B cell (primary cell): ENCODE measurements at regions not wholly inside any gene's neighbourhood (a gene's known extent, or its start where the extent isn't known, plus 50 kb on each side); places are given as distances from the start of the nearest gene placed in this dataset.

Experiments
- ATAC-seq: fragments of 200-7000 bp; cut with Tn5 transposase; one replicate; pipeline ENCODE4 v1.10.0; 2021; ENCODE audit warnings: low read depth, mild to moderate bottlenecking, moderate number of reproducible peaks, moderate library complexity
- CTCF ChIA-PET: fragments of 350-600 bp; sonication (Branson Sonifier 250); formaldehyde crosslinking; loops from one replicate; lab custom pipeline; 2021; ENCODE audit warnings: antibody characterized with exemption, inconsistent platforms; lab: Charles Lee
- POLR2A ChIA-PET: fragments of 350-600 bp; sonication (Branson Sonifier 250); formaldehyde crosslinking; loops from one replicate; lab custom pipeline; 2021; ENCODE audit warnings: antibody characterized with exemption; lab: Charles Lee
- DNase-seq: peaks from one replicate; pipeline ENCODE4 v3.0.0; 2013
- H2AFZ ChIP-seq: 2 replicates; pipeline ENCODE4 v1.6.1; 2012; ENCODE audit warnings: mild to moderate bottlenecking, low read depth, low read length; ENCODE audit not compliant: insufficient read depth, poor library complexity, severe bottlenecking
- H3K27ac ChIP-seq, 2 donors: 1 replicate in 1 of 2; 2 replicates in 1 of 2; pipeline ENCODE4 v1.5.1; 2012 to 2013; ENCODE audit warnings: low read length in 2 of 2, mild to moderate bottlenecking in 2 of 2, moderate library complexity in 1 of 2
- H3K27me3 ChIP-seq, 4 experiments: fragments of 200-600 bp in 1 of 4; sonication (generic) in 1 of 4; replicated peaks in 1 of 4; 1 replicate in 2 of 4; 2 replicates in 2 of 4; pipeline versions ENCODE4 v1.6.1 to v1.7.0; 2013 to 2016; ENCODE audit warnings: low read length in 3 of 4, mild to moderate bottlenecking in 2 of 4, mixed read lengths in 1 of 4, moderate library complexity in 1 of 4; ENCODE audit not compliant: insufficient read depth in 4 of 4, control insufficient read depth in 3 of 4; ENCODE audit errors: control extremely low read depth in 1 of 4
- H3K36me3 ChIP-seq, 2 experiments: replicated peaks in 1 of 2; 1 replicate in 1 of 2; 2 replicates in 1 of 2; pipeline versions ENCODE4 v1.6.1 to v1.7.1; 2013; ENCODE audit warnings: low read length in 1 of 2; ENCODE audit not compliant: insufficient read depth in 2 of 2, control insufficient read depth in 1 of 2; ENCODE audit errors: control extremely low read depth in 1 of 2, extremely low read depth in 1 of 2
- H3K4me1 ChIP-seq, 2 donors: fragments of 200-600 bp in 1 of 2; sonication (generic) in 1 of 2; 1 replicate in 1 of 2; 2 replicates in 1 of 2; pipeline versions ENCODE4 v1.5.1 to v1.6.1; 2013 to 2017; ENCODE audit warnings: low read length in 2 of 2; ENCODE audit not compliant: control insufficient read depth in 2 of 2, insufficient read depth in 2 of 2
- H3K4me2 ChIP-seq: replicated peaks from 2 replicates; pipeline ENCODE3; 2012; ENCODE audit warnings: mild to moderate bottlenecking, low read depth, low read length; ENCODE audit not compliant: poor library complexity, severe bottlenecking
- H3K4me3 ChIP-seq, 5 experiments: fragments of 200-600 bp in 1 of 5; sonication (generic) in 1 of 5; 1 replicate in 3 of 5; 2 replicates in 2 of 5; pipeline versions ENCODE4 v1.5.1 to v1.7.0; 2011 to 2016; ENCODE audit warnings: low read length in 4 of 5, mild to moderate bottlenecking in 4 of 5, low read depth in 2 of 5, control low read depth in 1 of 5, moderate library complexity in 1 of 5; ENCODE audit not compliant: insufficient read depth in 1 of 5; ENCODE audit errors: control extremely low read depth in 1 of 5, extremely low read depth in 1 of 5
- H3K79me2 ChIP-seq: fragments of 200-600 bp; sonication (generic); one replicate; pipeline ENCODE4 v1.6.0; 2016; ENCODE audit warnings: low read length; ENCODE audit not compliant: control insufficient read depth, insufficient read depth
- H3K9ac ChIP-seq: fragments of 200-600 bp; sonication (generic); 2 replicates; pipeline ENCODE4 v1.6.1; 2017; ENCODE audit warnings: mild to moderate bottlenecking, low read length, moderate library complexity
- H3K9me3 ChIP-seq, 3 donors: one replicate each; pipeline versions ENCODE4 v1.6.1 to v1.7.1; 2013; ENCODE audit warnings: low read length in 2 of 3; ENCODE audit not compliant: control insufficient read depth in 2 of 3, insufficient read depth in 1 of 3; ENCODE audit errors: control extremely low read depth in 1 of 3
- H4K20me1 ChIP-seq: 2 replicates; pipeline ENCODE4 v1.6.0; 2012; ENCODE audit warnings: mild to moderate bottlenecking, low read length; ENCODE audit not compliant: insufficient read depth, control insufficient read depth, poor library complexity, severe bottlenecking
- H3K27ac Mint-ChIP-seq: one replicate; pipeline ENCODE4 v1.8.0; 2021; ENCODE audit warnings: mixed read lengths
- H3K27me3 Mint-ChIP-seq: one replicate; pipeline ENCODE4 v1.8.0; 2021; ENCODE audit warnings: mixed read lengths
- H3K4me1 Mint-ChIP-seq: one replicate; pipeline ENCODE4 v1.8.0; 2021; ENCODE audit warnings: mixed read lengths
- H3K4me3 Mint-ChIP-seq: one replicate; pipeline ENCODE4 v1.8.0; 2021; ENCODE audit warnings: mixed read lengths
- H3K9me3 Mint-ChIP-seq: one replicate; pipeline ENCODE4 v1.8.0; 2022; ENCODE audit warnings: mixed read lengths; ENCODE audit not compliant: insufficient read depth
- EZH2 ChIP-seq: IDR thresholded peaks from 2 replicates; pipeline ENCODE4 v1.6.1; 2012; ENCODE audit warnings: borderline replicate concordance, low read depth, mild to moderate bottlenecking, moderate library complexity, low read length; ENCODE audit not compliant: insufficient read depth, poor library complexity, severe bottlenecking
- WGBS: methylation state at CpG from one replicate; pipeline ENCODE4 v1.1.5; 2013; ENCODE audit warnings: missing lambda C conversion rate; ENCODE audit not compliant: insufficient coverage; 5-methylcytosine and 5-hydroxymethylcytosine counted together
- intact Hi-C: fragments of 100-400 bp; cut with micrococcal nuclease; formaldehyde crosslinking; loops from one replicate; pipeline ENCODE4 v1.10.0; 2022
- TF ChIP-seq, protein P1 (sequence below): fragments of 200-600 bp; IDR thresholded peaks from one replicate; pipeline ENCODE4 v1.8.0; 2022; ENCODE audit warnings: antibody characterized with exemption, mild to moderate bottlenecking

DNA sequence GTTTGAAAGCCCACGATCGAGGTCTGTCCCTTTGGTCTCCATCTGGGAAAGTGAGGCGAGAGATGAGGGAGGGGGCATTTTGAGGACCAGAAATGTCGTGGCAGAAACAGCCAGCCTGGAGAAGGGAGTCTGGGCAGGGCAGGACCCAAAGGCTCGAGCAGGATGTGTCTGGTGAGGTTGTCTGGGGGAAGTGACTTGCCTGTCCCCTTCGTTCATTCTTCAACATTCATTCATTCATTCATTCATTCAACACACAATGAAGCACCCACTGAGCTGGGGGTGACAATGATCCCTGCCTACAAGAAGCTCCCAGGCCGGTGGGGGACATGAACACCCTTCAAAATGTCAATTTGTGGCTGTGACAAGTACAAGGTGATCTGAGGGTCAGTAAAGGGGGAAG lies 80.5 kb downstream of the CEBPB start:
- Mint-ChIP-seq H3K9me3 (no peaks in the 10 kb centered on the region), H3K27me3 (peaks cover 38% of the 10 kb centered on the region), H3K27ac (no peak overlapping the region), H3K4me1 (peaks cover 2% of the 10 kb centered on the region), H3K4me3 (no peak overlapping the region)
- no peak for ATAC-seq
- CTCF ChIA-PET = no interaction called here
- intact Hi-C loops = no loop called here
- Histone ChIP-seq H3K36me3 (no peaks in the 10 kb centered on the region), H3K4me1 (peaks cover 0 to 7% of the 10 kb centered on the region in 2 donors), H3K27me3 (peaks cover 0 to 19% (median 4%) of the 10 kb centered on the region in 4 experiments), H3K9ac (no peak overlapping the region), H3K4me2 (no peak overlapping the region), H2AFZ (no peak overlapping the region), H3K79me2 (no peaks in the 10 kb centered on the region), H4K20me1 (no peaks in the 10 kb centered on the region), H3K4me3 (no peak overlapping the region), H3K27ac (no peak overlapping the region), H3K9me3 (no peaks in the 10 kb centered on the region)
- POLR2A ChIA-PET = no interaction called here
- TF ChIP-seq, protein P1, sequence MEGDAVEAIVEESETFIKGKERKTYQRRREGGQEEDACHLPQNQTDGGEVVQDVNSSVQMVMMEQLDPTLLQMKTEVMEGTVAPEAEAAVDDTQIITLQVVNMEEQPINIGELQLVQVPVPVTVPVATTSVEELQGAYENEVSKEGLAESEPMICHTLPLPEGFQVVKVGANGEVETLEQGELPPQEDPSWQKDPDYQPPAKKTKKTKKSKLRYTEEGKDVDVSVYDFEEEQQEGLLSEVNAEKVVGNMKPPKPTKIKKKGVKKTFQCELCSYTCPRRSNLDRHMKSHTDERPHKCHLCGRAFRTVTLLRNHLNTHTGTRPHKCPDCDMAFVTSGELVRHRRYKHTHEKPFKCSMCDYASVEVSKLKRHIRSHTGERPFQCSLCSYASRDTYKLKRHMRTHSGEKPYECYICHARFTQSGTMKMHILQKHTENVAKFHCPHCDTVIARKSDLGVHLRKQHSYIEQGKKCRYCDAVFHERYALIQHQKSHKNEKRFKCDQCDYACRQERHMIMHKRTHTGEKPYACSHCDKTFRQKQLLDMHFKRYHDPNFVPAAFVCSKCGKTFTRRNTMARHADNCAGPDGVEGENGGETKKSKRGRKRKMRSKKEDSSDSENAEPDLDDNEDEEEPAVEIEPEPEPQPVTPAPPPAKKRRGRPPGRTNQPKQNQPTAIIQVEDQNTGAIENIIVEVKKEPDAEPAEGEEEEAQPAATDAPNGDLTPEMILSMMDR = no peak
- no peak for TF ChIP-seq EZH2
- no peak for DNase-seq
- WGBS = 54% methylated on average over 2 of the region's 7 CpGs

DNA sequence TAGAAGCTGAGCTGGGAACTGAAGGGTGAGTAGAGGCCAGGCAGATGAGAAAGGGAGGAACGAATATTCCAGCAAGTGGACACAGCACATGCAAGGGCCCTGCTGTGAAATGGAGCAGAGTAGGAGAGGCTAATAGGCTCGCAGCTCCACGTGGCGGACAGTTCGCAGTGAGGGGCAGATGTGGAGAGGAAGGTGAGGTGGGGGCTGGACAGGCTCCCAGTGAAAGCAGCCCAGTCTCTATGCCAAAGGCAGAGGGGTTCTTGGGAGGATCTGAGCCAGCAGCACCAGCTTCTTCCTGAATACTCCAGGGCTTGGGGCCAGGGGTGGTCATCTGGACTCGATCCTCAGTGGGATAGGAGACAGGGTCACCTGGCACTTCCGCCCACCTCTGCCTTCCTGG lies 81.0 kb downstream of the CEBPB start:
- no peak overlapping the region for H3K27ac ChIP-seq
- no peak overlapping the region for H3K9ac ChIP-seq

More for the DNA sequence above, 81.0 kb downstream of the CEBPB start:
- H3K27ac Mint-ChIP-seq = no peak overlapping the region
- intact Hi-C loops = no loop called here
- H3K79me2 ChIP-seq = no peaks in the 10 kb centered on the region
- peaks cover 0 to 19% (median 4%) of the 10 kb centered on the region in 4 experiments for H3K27me3 ChIP-seq
- H3K4me1 Mint-ChIP-seq = peaks cover 2% of the 10 kb centered on the region
- POLR2A ChIA-PET = no interaction called here
- H3K4me3 ChIP-seq = no peak overlapping the region
- peaks cover 38% of the 10 kb centered on the region for H3K27me3 Mint-ChIP-seq
- H3K4me1 ChIP-seq = peaks cover 0 to 7% of the 10 kb centered on the region in 2 donors
- TF ChIP-seq, protein P1 = no peak
- no peak for TF ChIP-seq EZH2
- H4K20me1 ChIP-seq = no peaks in the 10 kb centered on the region
- H3K4me3 Mint-ChIP-seq = no peak overlapping the region
- WGBS = 68% methylated on average over 6 of the region's 7 CpGs
- no peak overlapping the region for H2AFZ ChIP-seq
- DNase-seq (no peak), ATAC-seq (no peak)
- no peaks in the 10 kb centered on the region for H3K36me3 ChIP-seq
- CTCF ChIA-PET = no interaction called here
- no peaks in the 10 kb centered on the region for H3K9me3 ChIP-seq
- H3K4me2 ChIP-seq = no peak overlapping the region
- H3K9me3 Mint-ChIP-seq = no peaks in the 10 kb centered on the region
